Endothelial cell (in vitro differentiated cells): ENCODE measurements at regions not wholly inside any gene's neighbourhood (a gene's known extent, or its start where the extent isn't known, plus 50 kb on each side); places are given as distances from the start of the nearest gene placed in this dataset.

Source experiments
- DNase-seq: peaks from one replicate; pipeline ENCODE4 v3.0.0; 2021; ENCODE audit warnings: low spot score
- H3K27ac Mint-ChIP-seq: one replicate; pipeline ENCODE4 v1.8.0; 2021; ENCODE audit warnings: mixed read lengths, inconsistent platforms; ENCODE audit not compliant: unreplicated experiment
- H3K27me3 Mint-ChIP-seq: one replicate; pipeline ENCODE4 v1.8.0; 2021; ENCODE audit warnings: mild to moderate bottlenecking, moderate library complexity, mixed read lengths, inconsistent platforms; ENCODE audit not compliant: unreplicated experiment
- H3K36me3 Mint-ChIP-seq: one replicate; pipeline ENCODE4 v1.8.0; 2021; ENCODE audit warnings: mild to moderate bottlenecking, low read depth, mixed read lengths, inconsistent platforms; ENCODE audit not compliant: unreplicated experiment
- H3K4me1 Mint-ChIP-seq: one replicate; pipeline ENCODE4 v1.8.0; 2021; ENCODE audit warnings: mild to moderate bottlenecking, mixed read lengths, inconsistent platforms; ENCODE audit not compliant: unreplicated experiment
- H3K4me3 Mint-ChIP-seq: one replicate; pipeline ENCODE4 v1.8.0; 2021; ENCODE audit warnings: mild to moderate bottlenecking, mixed read lengths, inconsistent platforms; ENCODE audit not compliant: unreplicated experiment
- H3K9me3 Mint-ChIP-seq: one replicate; pipeline ENCODE4 v1.8.0; 2021; ENCODE audit warnings: mixed read lengths, inconsistent platforms; ENCODE audit not compliant: unreplicated experiment
- CTCF ChIP-seq: fragments of 200-600 bp; sonication (generic); IDR thresholded peaks from one replicate; pipeline ENCODE4 v1.5.0; 2021; ENCODE audit warnings: antibody characterized with exemption; ENCODE audit not compliant: unreplicated experiment

- H3K27me3 Mint-ChIP-seq, result peaks cover 5% of the 10 kb centered on the region
- H3K27ac Mint-ChIP-seq, result no peak overlapping the region
- H3K4me1 Mint-ChIP-seq, result peaks cover 13% of the 10 kb centered on the region
- no peak overlapping the region for H3K4me3 Mint-ChIP-seq
- no peak for DNase-seq
- H3K36me3 Mint-ChIP-seq, result no peaks in the 10 kb centered on the region
- no peaks in the 10 kb centered on the region for H3K9me3 Mint-ChIP-seq
- TF ChIP-seq CTCF, result no peak
Observed at GRCh38 chr2:20141806-20142205, 83.1 kb downstream of the SDC1 start.

- TF ChIP-seq CTCF, result no peak
- Mint-ChIP-seq H3K27me3 (peaks cover 5% of the 10 kb centered on the region), H3K27ac (no peak overlapping the region), H3K4me3 (no peak overlapping the region), H3K36me3 (no peaks in the 10 kb centered on the region), H3K9me3 (no peaks in the 10 kb centered on the region), H3K4me1 (peaks cover 13% of the 10 kb centered on the region)
- DNase-seq, result no peak
Observed at GRCh38 chr2:20141056-20141762, 83.7 kb downstream of the SDC1 start.

GRCh38 chr2:20140321-20141055 lies 84.4 kb downstream of the SDC1 start:
- Mint-ChIP-seq H3K36me3 (no peaks in the 10 kb centered on the region), H3K4me1 (peaks cover 15% of the 10 kb centered on the region), H3K27ac (no peak overlapping the region), H3K27me3 (peaks cover 5% of the 10 kb centered on the region), H3K9me3 (no peaks in the 10 kb centered on the region), H3K4me3 (no peak overlapping the region)
- TF ChIP-seq CTCF, result no peak
- DNase-seq, result no peak

- Mint-ChIP-seq H3K4me3 (no peak overlapping the region), H3K27me3 (peaks cover 5% of the 10 kb centered on the region), H3K27ac (no peak overlapping the region), H3K9me3 (no peaks in the 10 kb centered on the region), H3K4me1 (peaks cover 9% of the 10 kb centered on the region), H3K36me3 (no peaks in the 10 kb centered on the region)
- no peak for DNase-seq
- no peak for TF ChIP-seq CTCF
Observed at GRCh38 chr2:20139407-20140172, 85.3 kb downstream of the SDC1 start.
